HEK293 (cell line): ENCODE measurements at regions not wholly inside any gene's neighbourhood (a gene's known extent, or its start where the extent isn't known, plus 50 kb on each side); places are given as distances from the start of the nearest gene placed in this dataset.

Source experiments
- CTCF ChIA-PET: fragments of 350-600 bp; formaldehyde crosslinking; extraction: SDS; loops from one replicate; lab custom pipeline; 2021; ENCODE audit warnings: antibody characterized with exemption; lab: Yijun Ruan, JAX
- POLR2A ChIA-PET: fragments of 300-600 bp; formaldehyde crosslinking; extraction: SDS; loops from one replicate; lab custom pipeline; 2020; ENCODE audit warnings: antibody characterized with exemption, inconsistent platforms; lab: Yijun Ruan, JAX
- H3K27ac ChIP-seq: fragments of 200-500 bp; sonication (Bioruptor generic); 2 replicates; pipeline ENCODE4 v1.5.1; 2014; ENCODE audit warnings: low read depth, low read length, control low read depth, inconsistent platforms; ENCODE audit errors: extremely low read depth
- H3K36me3 ChIP-seq, 2 experiments: fragments of 200-500 bp in 1 of 2; sonication (Bioruptor generic) in 1 of 2; 1 replicate in 1 of 2; 2 replicates in 1 of 2; pipeline ENCODE4 v1.5.1; 2014 to 2017; ENCODE audit warnings: inconsistent platforms in 2 of 2, low read length in 2 of 2; ENCODE audit not compliant: control insufficient read depth in 2 of 2, insufficient read depth in 1 of 2
- H3K4me1 ChIP-seq: fragments of 200-500 bp; sonication (Bioruptor generic); 2 replicates; pipeline ENCODE4 v1.5.1; 2014; ENCODE audit warnings: mild to moderate bottlenecking, low read length, inconsistent platforms; ENCODE audit not compliant: control insufficient read depth, insufficient read depth
- H3K4me3 ChIP-seq: 2 replicates; pipeline ENCODE4 v1.5.1; 2011; ENCODE audit warnings: low read depth, mild to moderate bottlenecking, control low read depth, low read length, moderate library complexity
- H3K9me3 ChIP-seq: fragments of 200-500 bp; sonication (Bioruptor generic); 2 replicates; pipeline ENCODE4 v1.5.1; 2014; ENCODE audit warnings: low read depth, low read length, inconsistent platforms; ENCODE audit not compliant: control insufficient read depth, insufficient read depth
- HOXD13 ChIP-seq: sonication (generic); formaldehyde crosslinking; IDR thresholded peaks from 2 replicates; pipeline ENCODE4 v1.8.0; 2022; ENCODE audit warnings: missing genetic modification reagents, borderline replicate concordance
- KLF16 ChIP-seq: fragments of 450-650 bp; formaldehyde crosslinking; IDR thresholded peaks from 2 replicates; pipeline ENCODE4 v1.5.1; 2017; ENCODE audit warnings: missing biosample characterization, missing genetic modification characterization
- ZBTB17 ChIP-seq: fragments of 450-650 bp; formaldehyde crosslinking; IDR thresholded peaks from 2 replicates; pipeline ENCODE4 v1.5.1; 2016; ENCODE audit warnings: missing biosample characterization, missing genetic modification characterization
- ZFP69B ChIP-seq: fragments of 450-650 bp; formaldehyde crosslinking; IDR thresholded peaks from 2 replicates; pipeline ENCODE4 v1.5.1; 2016; ENCODE audit warnings: missing biosample characterization, missing genetic modification characterization
- ZNF114 ChIP-seq: fragments of 450-650 bp; formaldehyde crosslinking; IDR thresholded peaks from 2 replicates; pipeline ENCODE4 v1.5.0; 2017; ENCODE audit warnings: missing biosample characterization, missing genetic modification characterization
- ZNF157 ChIP-seq: fragments of 450-650 bp; formaldehyde crosslinking; IDR thresholded peaks from 2 replicates; pipeline ENCODE4 v1.5.1; 2016; ENCODE audit warnings: missing biosample characterization, missing genetic modification characterization
- ZNF174 ChIP-seq: fragments of 450-650 bp; formaldehyde crosslinking; IDR thresholded peaks from 2 replicates; pipeline ENCODE4 v1.5.0; 2017; ENCODE audit warnings: missing biosample characterization, mild to moderate bottlenecking, missing genetic modification characterization
- ZNF211 ChIP-seq: fragments of 450-650 bp; formaldehyde crosslinking; IDR thresholded peaks from 2 replicates; pipeline ENCODE4 v1.5.1; 2016; ENCODE audit warnings: low read depth, missing biosample characterization, missing genetic modification characterization
- ZNF302 ChIP-seq: fragments of 450-650 bp; formaldehyde crosslinking; IDR thresholded peaks from 2 replicates; pipeline ENCODE4 v1.5.1; 2016; ENCODE audit warnings: missing biosample characterization, missing genetic modification characterization, low read depth
- ZNF423 ChIP-seq: fragments of 450-650 bp; formaldehyde crosslinking; IDR thresholded peaks from 2 replicates; pipeline ENCODE4 v1.5.1; 2016; ENCODE audit warnings: missing biosample characterization, missing genetic modification characterization
- ZNF510 ChIP-seq: fragments of 450-650 bp; formaldehyde crosslinking; IDR thresholded peaks from 2 replicates; pipeline ENCODE4 v1.5.1; 2018; ENCODE audit warnings: mild to moderate bottlenecking, missing genetic modification characterization, missing biosample characterization; ENCODE audit not compliant: insufficient replicate concordance
- ZNF843 ChIP-seq: fragments of 450-650 bp; formaldehyde crosslinking; IDR thresholded peaks from 2 replicates; pipeline ENCODE4 v1.5.1; 2016; ENCODE audit warnings: missing biosample characterization, missing genetic modification characterization
- ZSCAN30 ChIP-seq: fragments of 450-650 bp; IDR thresholded peaks from 2 replicates; pipeline ENCODE4 v1.5.1; 2018; ENCODE audit warnings: missing biosample characterization, mild to moderate bottlenecking, missing genetic modification characterization, moderate library complexity
- TF ChIP-seq, protein P1 (sequence below): IDR thresholded peaks from 2 replicates; pipeline ENCODE4 v1.6.1; 2011; ENCODE audit warnings: mild to moderate bottlenecking, low read depth, low read length, borderline replicate concordance
- TF ChIP-seq, protein P2 (sequence below): fragments of 450-650 bp; formaldehyde crosslinking; IDR thresholded peaks from 2 replicates; pipeline ENCODE4; 2016; ENCODE audit warnings: missing biosample characterization, missing genetic modification characterization
- TF ChIP-seq, protein P3 (sequence below): fragments of 450-650 bp; formaldehyde crosslinking; IDR thresholded peaks from 2 replicates; pipeline ENCODE4 v1.5.1; 2016; ENCODE audit warnings: missing biosample characterization, missing genetic modification characterization
- TF ChIP-seq, protein P4 (sequence below): fragments of 450-650 bp; IDR thresholded peaks from 2 replicates; pipeline ENCODE4 v1.5.1; 2018; ENCODE audit warnings: missing biosample characterization, missing genetic modification characterization

DNA sequence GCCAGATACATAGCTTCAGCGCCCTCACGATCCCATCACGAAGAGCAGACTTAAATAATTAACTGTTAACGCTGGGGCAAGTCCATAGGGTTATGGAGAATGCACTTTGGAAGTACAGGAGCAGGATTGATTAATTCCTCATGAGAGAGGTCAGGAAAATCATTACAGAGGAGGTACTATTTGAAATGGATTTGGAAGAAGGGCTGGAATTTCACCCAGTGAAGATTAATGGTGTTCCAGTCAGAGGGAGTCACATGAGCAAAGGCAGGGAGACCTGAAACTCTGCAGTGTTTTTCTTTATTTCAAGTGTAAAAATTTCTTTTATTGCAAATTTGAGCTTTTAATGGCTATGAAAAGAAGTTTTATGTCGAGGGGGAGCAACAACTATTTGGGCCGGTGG lies 329.8 kb upstream of the GRM7 start (continued):
- no peak for TF ChIP-seq ZBTB17 (tag by site-specific recombination)

DNA sequence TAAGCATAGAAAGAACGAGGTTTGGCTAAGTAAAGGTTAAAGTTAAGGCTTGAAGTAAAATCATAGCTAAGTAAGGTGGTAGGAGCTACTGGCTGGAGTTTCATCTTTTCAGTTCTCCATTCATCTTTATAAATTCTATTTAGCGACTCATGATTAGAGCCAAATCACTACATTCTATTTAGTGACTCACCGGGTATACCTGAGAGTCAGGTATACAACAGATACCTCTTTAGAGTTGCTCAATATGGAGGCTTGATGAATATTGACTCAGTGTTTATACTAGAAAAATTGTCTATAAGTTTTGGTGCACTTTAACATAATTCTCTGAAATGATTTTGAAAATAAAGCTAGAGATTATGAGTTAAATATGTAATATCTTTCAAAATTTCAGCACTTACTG lies 328.8 kb upstream of the GRM7 start:
- H3K27ac ChIP-seq = no peak overlapping the region
- no peaks in the 10 kb centered on the region for H3K9me3 ChIP-seq
- H3K4me1 ChIP-seq = no peaks in the 10 kb centered on the region
- ChIA-PET CTCF (interaction anchor here (0.7 kb wide), 1 partner anchor 31 kb away, joined by 6 read pairs; no protein-coding TSS in a partner anchor), POLR2A (no interaction called here)
- no peak overlapping the region for H3K4me3 ChIP-seq
- H3K36me3 ChIP-seq = no peaks in the 10 kb centered on the region
- TF ChIP-seq ZNF114 (no peak), KLF16 (tag by site-specific recombination) (no peak), ZSCAN30 (tag by site-specific recombination) (no peak), ZNF510 (tag by site-specific recombination) (no peak)
- TF ChIP-seq, protein P1, sequence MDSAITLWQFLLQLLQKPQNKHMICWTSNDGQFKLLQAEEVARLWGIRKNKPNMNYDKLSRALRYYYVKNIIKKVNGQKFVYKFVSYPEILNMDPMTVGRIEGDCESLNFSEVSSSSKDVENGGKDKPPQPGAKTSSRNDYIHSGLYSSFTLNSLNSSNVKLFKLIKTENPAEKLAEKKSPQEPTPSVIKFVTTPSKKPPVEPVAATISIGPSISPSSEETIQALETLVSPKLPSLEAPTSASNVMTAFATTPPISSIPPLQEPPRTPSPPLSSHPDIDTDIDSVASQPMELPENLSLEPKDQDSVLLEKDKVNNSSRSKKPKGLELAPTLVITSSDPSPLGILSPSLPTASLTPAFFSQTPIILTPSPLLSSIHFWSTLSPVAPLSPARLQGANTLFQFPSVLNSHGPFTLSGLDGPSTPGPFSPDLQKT = no peak
- TF ChIP-seq, protein P2, sequence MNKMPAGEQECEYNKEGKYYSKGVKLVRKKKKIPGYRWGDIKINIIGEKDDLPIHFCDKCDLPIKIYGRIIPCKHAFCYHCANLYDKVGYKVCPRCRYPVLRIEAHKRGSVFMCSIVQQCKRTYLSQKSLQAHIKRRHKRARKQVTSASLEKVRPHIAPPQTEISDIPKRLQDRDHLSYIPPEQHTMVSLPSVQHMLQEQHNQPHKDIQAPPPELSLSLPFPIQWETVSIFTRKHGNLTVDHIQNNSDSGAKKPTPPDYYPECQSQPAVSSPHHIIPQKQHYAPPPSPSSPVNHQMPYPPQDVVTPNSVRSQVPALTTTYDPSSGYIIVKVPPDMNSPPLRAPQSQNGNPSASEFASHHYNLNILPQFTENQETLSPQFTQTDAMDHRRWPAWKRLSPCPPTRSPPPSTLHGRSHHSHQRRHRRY (tag by site-specific recombination) = no peak
- TF ChIP-seq, protein P3, sequence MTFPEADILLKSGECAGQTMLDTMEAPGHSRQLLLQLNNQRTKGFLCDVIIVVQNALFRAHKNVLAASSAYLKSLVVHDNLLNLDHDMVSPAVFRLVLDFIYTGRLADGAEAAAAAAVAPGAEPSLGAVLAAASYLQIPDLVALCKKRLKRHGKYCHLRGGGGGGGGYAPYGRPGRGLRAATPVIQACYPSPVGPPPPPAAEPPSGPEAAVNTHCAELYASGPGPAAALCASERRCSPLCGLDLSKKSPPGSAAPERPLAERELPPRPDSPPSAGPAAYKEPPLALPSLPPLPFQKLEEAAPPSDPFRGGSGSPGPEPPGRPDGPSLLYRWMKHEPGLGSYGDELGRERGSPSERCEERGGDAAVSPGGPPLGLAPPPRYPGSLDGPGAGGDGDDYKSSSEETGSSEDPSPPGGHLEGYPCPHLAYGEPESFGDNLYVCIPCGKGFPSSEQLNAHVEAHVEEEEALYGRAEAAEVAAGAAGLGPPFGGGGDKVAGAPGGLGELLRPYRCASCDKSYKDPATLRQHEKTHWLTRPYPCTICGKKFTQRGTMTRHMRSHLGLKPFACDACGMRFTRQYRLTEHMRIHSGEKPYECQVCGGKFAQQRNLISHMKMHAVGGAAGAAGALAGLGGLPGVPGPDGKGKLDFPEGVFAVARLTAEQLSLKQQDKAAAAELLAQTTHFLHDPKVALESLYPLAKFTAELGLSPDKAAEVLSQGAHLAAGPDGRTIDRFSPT (tag by site-specific recombination) = no peak

DNA sequence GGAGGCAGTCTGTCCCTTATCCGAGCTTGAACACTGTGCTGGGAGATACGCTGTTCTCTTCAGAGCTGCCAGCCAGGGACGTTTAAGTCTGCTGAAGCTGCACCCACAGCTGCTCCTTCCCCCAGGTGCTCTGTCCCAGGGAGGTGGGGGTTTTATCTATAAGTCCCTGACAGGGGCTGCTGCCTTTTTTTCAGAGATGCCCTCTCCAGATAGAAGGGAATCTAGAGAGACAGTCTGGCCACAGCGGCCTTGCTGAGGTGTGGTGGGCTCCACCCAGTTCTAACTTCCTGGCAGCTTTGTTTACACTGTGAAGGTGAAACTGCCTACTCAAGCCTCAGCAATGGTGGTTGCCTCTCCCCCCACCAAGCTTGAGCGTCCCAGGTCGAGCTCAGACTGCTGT lies 319.9 kb upstream of the GRM7 start:
- Histone ChIP-seq H3K4me3 (no peak overlapping the region), H3K4me1 (no peaks in the 10 kb centered on the region), H3K9me3 (no peaks in the 10 kb centered on the region), H3K27ac (no peak overlapping the region), H3K36me3 (no peaks in the 10 kb centered on the region)
- TF ChIP-seq, protein P4, sequence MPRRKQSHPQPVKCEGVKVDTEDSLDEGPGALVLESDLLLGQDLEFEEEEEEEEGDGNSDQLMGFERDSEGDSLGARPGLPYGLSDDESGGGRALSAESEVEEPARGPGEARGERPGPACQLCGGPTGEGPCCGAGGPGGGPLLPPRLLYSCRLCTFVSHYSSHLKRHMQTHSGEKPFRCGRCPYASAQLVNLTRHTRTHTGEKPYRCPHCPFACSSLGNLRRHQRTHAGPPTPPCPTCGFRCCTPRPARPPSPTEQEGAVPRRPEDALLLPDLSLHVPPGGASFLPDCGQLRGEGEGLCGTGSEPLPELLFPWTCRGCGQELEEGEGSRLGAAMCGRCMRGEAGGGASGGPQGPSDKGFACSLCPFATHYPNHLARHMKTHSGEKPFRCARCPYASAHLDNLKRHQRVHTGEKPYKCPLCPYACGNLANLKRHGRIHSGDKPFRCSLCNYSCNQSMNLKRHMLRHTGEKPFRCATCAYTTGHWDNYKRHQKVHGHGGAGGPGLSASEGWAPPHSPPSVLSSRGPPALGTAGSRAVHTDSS (tag by site-specific recombination) = no peak
- TF ChIP-seq ZNF211 (no peak), ZNF302 (tag by site-specific recombination) (no peak), ZNF843 (tag by site-specific recombination) (no peak), HOXD13 (CRISPR knock-in tag) (no peak), ZNF174 (tag by site-specific recombination) (no peak), ZFP69B (tag by site-specific recombination) (no peak), ZNF157 (tag by site-specific recombination) (no peak), ZNF423 (tag by site-specific recombination) (no peak)
- ChIA-PET POLR2A (no interaction called here), CTCF (no interaction called here)
